ENCODE measurements at regions not wholly inside any gene's neighbourhood (a gene's known extent, or its start where the extent isn't known, plus 50 kb on each side); places are given as distances from the start of the nearest gene placed in this dataset.

- H3K4me3 Mint-ChIP-seq = no peak overlapping the region
- intact Hi-C loops (cut with micrococcal nuclease) = no loop called here
- Histone ChIP-seq H3K9ac (ENCODE audit: low read length) (no peak overlapping the region), H3K36me3 (replicated peaks in 1 of 2; ENCODE audit: control extremely low read depth in 1 of 2, control insufficient read depth in 1 of 2, extremely low read depth in 1 of 2, insufficient read depth in 2 of 2, low read length in 1 of 2) (no peaks in the 10 kb centered on the region), H3K27ac (ENCODE audit: low read length in 2 of 2) (no peak overlapping the region), H3K4me1 (ENCODE audit: control insufficient read depth in 2 of 2, insufficient read depth in 2 of 2, low read length in 2 of 2) (no peaks in the 10 kb centered on the region), H3K27me3 (replicated peaks in 1 of 4; ENCODE audit: control extremely low read depth in 1 of 4, control insufficient read depth in 3 of 4, insufficient read depth in 4 of 4, low read length in 3 of 4) (no peaks in the 10 kb centered on the region), H3K4me3 (ENCODE audit: control extremely low read depth in 1 of 5, extremely low read depth in 1 of 5, insufficient read depth in 1 of 5, low read depth in 2 of 5, low read length in 4 of 5) (no peak overlapping the region), H2AFZ (ENCODE audit: insufficient read depth, low read depth, low read length, poor library complexity, severe bottlenecking) (no peak overlapping the region), H3K4me2 (replicated peaks; ENCODE audit: low read depth, low read length, poor library complexity, severe bottlenecking) (no peak overlapping the region), H3K79me2 (ENCODE audit: control insufficient read depth, insufficient read depth, low read length) (no peaks in the 10 kb centered on the region), H4K20me1 (ENCODE audit: control insufficient read depth, insufficient read depth, low read length, poor library complexity, severe bottlenecking) (no peaks in the 10 kb centered on the region), H3K9me3 (ENCODE audit: control extremely low read depth in 1 of 3, control insufficient read depth in 2 of 3, insufficient read depth in 1 of 3, low read length in 2 of 3) (no peaks in the 10 kb centered on the region)
- H3K27ac Mint-ChIP-seq = no peak overlapping the region
- ATAC-seq (ENCODE audit: low read depth) = no peak
- ChIA-PET CTCF (no interaction called here), POLR2A (no interaction called here)
- no CpG with 5 or more reads among the region's 1 CpG for WGBS (ENCODE audit: insufficient coverage)
- H3K27me3 Mint-ChIP-seq = no peaks in the 10 kb centered on the region
- DNase-seq = no peak
- no peaks in the 10 kb centered on the region for H3K4me1 Mint-ChIP-seq
- H3K9me3 Mint-ChIP-seq (ENCODE audit: insufficient read depth) = peaks cover 2% of the 10 kb centered on the region
- no peak for TF ChIP-seq EZH2 (IDR thresholded peaks at IDR 0.05; ENCODE audit: borderline replicate concordance, insufficient read depth, low read depth, low read length, poor library complexity, severe bottlenecking)
- no peak for TF ChIP-seq CTCF (IDR thresholded peaks at IDR 0.05)
Measured at GRCh38 chr5:167897371-167897770, 394.1 kb upstream of the WWC1 start.

- no peak overlapping the region for H3K27ac Mint-ChIP-seq
- no peaks in the 10 kb centered on the region for H3K27me3 Mint-ChIP-seq
- no peaks in the 10 kb centered on the region for H3K4me1 Mint-ChIP-seq
- H3K9me3 Mint-ChIP-seq (ENCODE audit: insufficient read depth) = peaks cover 2% of the 10 kb centered on the region
- no peak overlapping the region for H3K4me2 ChIP-seq (replicated peaks; ENCODE audit: low read depth, low read length, poor library complexity, severe bottlenecking)
- 76% methylated on average over 6 of the region's 6 CpGs for WGBS (ENCODE audit: insufficient coverage)
- no peak overlapping the region for H2AFZ ChIP-seq (ENCODE audit: insufficient read depth, low read depth, low read length, poor library complexity, severe bottlenecking)
- no peaks in the 10 kb centered on the region for H3K36me3 ChIP-seq (replicated peaks in 1 of 2; ENCODE audit: control extremely low read depth in 1 of 2, control insufficient read depth in 1 of 2, extremely low read depth in 1 of 2, insufficient read depth in 2 of 2, low read length in 1 of 2)
- ATAC-seq (ENCODE audit: low read depth) = no peak
- intact Hi-C loops (cut with micrococcal nuclease) = no loop called here
- H3K27me3 ChIP-seq (replicated peaks in 1 of 4; ENCODE audit: control extremely low read depth in 1 of 4, control insufficient read depth in 3 of 4, insufficient read depth in 4 of 4, low read length in 3 of 4) = no peaks in the 10 kb centered on the region
- H3K9me3 ChIP-seq (ENCODE audit: control extremely low read depth in 1 of 3, control insufficient read depth in 2 of 3, insufficient read depth in 1 of 3, low read length in 2 of 3) = no peaks in the 10 kb centered on the region
- TF ChIP-seq EZH2 (IDR thresholded peaks at IDR 0.05; ENCODE audit: borderline replicate concordance, insufficient read depth, low read depth, low read length, poor library complexity, severe bottlenecking) = no peak
- no peak for TF ChIP-seq CTCF (IDR thresholded peaks at IDR 0.05)
- H3K27ac ChIP-seq (ENCODE audit: low read length in 2 of 2) = no peak overlapping the region
- no peaks in the 10 kb centered on the region for H3K79me2 ChIP-seq (ENCODE audit: control insufficient read depth, insufficient read depth, low read length)
- no peak overlapping the region for H3K4me3 ChIP-seq (ENCODE audit: control extremely low read depth in 1 of 5, extremely low read depth in 1 of 5, insufficient read depth in 1 of 5, low read depth in 2 of 5, low read length in 4 of 5)
- DNase-seq = no peak
- ChIA-PET POLR2A (no interaction called here), CTCF (no interaction called here)
- H3K4me1 ChIP-seq (ENCODE audit: control insufficient read depth in 2 of 2, insufficient read depth in 2 of 2, low read length in 2 of 2) = no peaks in the 10 kb centered on the region
- no peak overlapping the region for H3K4me3 Mint-ChIP-seq
- H3K9ac ChIP-seq (ENCODE audit: low read length) = no peak overlapping the region
- H4K20me1 ChIP-seq (ENCODE audit: control insufficient read depth, insufficient read depth, low read length, poor library complexity, severe bottlenecking) = no peaks in the 10 kb centered on the region
Measured at GRCh38 chr5:167898361-167899042, 392.9 kb upstream of the WWC1 start.
